GM18951 (cell line): ENCODE measurements at regions not wholly inside any gene's neighbourhood (a gene's known extent, or its start where the extent isn't known, plus 50 kb on each side); places are given as distances from the start of the nearest gene placed in this dataset.

Experiments used
- POLR2A ChIP-seq: IDR thresholded peaks from 4 replicates; pipeline ENCODE4 v1.6.1; 2011; ENCODE audit warnings: mild to moderate bottlenecking; ENCODE audit not compliant: insufficient read length, insufficient read depth; ENCODE audit errors: extremely low read depth
- in situ Hi-C: fragments of 300-500 bp; cut with MboI; formaldehyde crosslinking; loops from one replicate; pipeline ENCODE4 v1.12.0; 2022; ENCODE audit warnings: low sequenced_read_pairs, mixed read lengths, inconsistent platforms; ENCODE audit not compliant: unreplicated experiment

DNA sequence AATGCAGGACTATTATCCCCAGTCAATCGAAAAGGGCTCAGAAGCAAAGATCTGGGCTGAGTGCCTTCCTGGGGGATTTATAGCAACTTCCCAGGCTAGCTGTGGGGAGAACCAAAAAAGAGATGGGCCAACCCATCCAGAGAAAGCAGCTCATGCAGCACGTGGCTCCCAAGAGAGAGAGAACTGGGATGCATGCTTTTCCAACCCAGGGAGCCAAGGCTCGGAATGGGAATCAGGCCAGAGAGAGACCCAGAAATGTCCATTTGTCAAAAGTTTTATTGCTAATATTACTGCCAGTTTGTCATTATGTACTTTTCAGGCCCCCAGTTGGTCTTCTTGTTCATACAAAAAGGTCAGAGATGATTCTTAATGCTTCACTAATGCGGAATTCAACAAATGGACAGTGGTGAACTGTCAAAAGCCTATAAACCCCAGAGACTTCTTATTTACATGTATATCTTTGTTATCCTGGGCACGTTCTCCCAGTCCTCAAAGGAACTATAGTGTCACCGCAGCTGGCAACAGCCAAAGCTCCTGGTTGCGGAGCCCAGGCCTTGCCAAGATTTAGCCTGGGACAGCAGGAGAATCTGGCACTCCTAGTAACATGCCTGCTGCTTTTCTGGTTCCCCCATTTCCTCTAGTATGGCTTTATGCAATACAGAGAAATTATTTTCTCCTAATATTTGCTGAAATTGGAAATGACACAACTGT is 139.1 kb upstream of the POU3F2 start:
- in situ Hi-C loops: no loop called here
- TF ChIP-seq POLR2A: no peak

DNA sequence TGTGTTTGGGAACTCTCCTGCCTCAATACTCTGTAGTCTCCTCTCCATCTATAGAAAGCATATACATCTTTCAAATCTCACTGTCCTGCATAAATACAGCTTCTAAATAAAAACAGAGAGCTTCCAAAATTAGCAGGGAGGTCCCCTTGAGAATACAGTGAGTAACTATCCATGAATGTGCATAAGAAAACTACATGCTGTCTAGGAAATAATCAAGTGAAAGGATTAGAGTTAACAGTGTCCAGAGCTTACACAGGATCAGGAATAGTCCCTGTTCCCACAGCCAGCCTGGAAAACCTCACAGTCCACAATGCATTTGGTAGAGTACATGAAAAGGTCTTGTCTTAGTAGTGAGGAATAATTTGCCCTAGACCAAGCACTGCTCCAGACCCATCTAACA is 123.0 kb upstream of the POU3F2 start:
- in situ Hi-C loops: no loop called here
- TF ChIP-seq POLR2A: no peak

DNA sequence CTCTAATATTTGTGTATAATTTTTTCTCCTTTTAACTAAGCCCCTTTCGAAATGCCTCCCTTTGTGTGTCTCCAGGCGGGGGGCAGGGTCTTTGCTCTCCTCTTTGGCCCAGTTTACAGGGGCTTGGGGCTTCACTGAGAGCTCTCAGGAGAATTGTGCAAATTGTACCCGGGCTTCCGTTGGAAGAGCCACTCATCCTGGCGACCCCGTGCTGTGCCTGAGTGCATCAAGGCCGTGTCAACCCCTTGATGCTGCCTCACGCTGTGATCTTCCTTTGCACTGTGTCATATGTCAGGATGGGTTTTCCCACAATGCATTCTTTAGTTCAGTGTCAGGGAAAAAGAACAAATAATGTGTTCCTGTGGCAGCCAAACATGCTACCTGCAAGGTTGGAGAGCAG is 118.0 kb upstream of the POU3F2 start:
- in situ Hi-C loops: no loop called here

DNA sequence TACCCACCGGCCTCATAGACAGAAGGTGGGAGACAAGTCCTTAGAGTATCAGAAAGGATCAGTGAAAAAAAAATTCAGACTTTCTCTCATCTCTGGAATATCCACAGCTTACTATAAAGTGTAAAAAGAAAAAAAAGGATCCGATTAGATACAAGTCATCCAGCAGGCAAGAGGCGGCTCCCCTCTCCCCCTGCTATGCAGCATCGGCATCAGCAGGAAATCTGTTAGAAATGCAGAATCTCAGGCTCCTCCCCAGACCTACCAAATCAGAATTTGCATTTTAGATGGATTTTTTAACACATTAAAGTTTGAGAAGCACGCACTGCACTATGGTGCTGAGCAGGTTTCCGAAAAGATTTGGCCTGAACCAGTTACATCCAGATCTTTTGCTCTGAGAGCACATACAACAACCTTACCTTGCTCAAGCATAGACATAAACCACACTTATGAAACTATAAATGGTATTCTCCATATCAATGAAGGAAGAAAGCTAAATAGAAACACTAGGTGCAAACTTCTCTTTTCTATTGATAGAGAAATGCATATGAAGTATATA is 117.0 kb upstream of the POU3F2 start:
- in situ Hi-C loops: no loop called here
- TF ChIP-seq POLR2A: no peak

More for the DNA sequence above, 118.0 kb upstream of the POU3F2 start:
- TF ChIP-seq POLR2A: no peak

DNA sequence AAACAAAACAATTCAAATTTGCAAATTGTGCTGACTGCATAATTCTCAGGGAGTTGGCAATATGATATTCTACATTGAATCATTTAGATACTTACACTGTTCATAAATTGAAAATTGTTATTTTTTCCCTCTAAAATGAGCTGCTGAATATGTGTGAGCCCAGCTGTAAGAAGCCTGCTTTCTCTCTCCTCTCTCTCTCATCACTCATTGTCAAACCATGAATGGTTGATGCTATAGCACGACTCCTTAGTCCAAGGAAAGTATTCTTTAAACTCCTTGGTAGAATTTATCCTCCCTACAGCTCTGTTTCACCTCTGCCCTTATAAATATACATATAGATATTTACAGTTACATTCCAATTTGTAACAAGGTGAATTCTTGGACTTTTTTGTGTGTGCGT is 116.4 kb upstream of the POU3F2 start:
- no peak for TF ChIP-seq POLR2A
- in situ Hi-C loops: no loop called here

DNA sequence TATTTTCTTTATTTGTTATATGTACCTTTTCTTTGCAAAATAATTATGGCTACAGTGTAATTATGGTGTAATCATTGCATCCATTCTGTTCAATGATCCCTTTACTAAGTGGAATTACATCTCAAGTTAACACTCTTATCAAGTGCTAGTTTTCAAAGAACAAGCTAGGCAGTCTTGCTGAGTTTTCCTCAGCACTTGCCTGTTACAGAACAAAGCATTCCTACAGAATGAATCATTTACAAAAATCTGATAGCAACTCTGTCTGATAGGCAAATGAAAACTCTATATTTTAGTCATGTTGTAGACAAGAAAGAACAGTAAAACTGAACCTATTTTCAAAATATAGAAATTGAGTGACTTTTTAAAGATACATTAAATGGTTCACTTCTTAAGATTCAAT is 109.8 kb upstream of the POU3F2 start:
- TF ChIP-seq POLR2A: no peak

DNA sequence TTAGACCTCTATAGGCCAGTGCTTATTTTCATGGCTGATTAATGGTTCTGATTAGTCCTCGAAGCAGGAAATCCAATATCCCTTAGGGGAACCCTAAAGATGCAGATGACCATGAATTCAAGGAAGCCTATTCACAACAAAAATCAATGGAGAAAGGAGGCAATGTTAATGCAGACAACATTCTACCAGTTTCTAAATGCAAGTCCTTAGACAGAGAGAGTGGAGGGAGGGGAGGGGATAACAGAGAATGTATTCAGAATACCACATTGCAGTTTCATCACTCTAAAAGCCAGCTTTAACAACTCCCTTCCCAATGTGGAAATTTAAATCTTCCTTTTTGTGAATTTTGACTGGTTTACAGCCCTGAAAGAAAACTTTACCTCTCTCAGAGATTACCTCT is 87.1 kb upstream of the POU3F2 start:
- TF ChIP-seq POLR2A: no peak
- in situ Hi-C loops: no loop called here

More for the DNA sequence above, 109.8 kb upstream of the POU3F2 start:
- in situ Hi-C loops: no loop called here

DNA sequence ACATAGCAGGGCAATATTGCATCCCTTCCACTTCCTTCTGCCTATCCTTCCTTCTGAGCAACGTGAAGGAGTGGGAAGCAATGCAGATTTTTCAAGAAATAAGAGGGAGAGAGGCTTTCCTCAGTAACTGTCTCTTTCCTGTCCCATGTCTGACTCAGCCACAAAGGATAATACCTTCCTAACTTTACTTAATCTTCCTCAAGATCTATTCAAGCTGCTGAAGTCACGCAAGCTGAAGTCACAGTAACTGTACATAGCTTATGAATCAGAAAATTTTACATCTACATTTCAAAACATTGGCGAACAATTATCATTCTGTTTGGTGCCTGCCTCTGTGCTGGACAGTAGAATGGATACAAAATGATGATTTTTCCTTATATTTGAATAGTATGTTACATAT is 86.4 kb upstream of the POU3F2 start:
- in situ Hi-C loops: no loop called here
- no peak for TF ChIP-seq POLR2A

DNA sequence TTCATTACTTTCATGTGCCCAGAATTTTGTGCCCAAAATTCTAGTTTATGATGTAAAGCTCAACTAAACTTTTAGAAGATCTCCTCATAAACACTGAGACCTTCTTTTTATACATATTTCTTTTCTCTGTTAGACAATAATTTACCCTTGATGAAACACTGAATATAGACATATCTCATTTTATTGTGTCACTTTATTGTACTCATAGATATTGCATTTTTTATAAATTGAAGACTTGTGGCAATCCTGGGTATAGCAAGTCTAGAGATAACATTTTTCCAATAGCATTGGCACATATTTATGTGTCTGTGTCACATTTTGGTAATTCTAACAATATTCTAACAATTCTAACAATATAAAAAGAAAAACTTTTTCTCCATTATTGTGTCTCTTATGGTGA is 74.9 kb upstream of the POU3F2 start:
- in situ Hi-C loops: no loop called here
- TF ChIP-seq POLR2A: no peak

DNA sequence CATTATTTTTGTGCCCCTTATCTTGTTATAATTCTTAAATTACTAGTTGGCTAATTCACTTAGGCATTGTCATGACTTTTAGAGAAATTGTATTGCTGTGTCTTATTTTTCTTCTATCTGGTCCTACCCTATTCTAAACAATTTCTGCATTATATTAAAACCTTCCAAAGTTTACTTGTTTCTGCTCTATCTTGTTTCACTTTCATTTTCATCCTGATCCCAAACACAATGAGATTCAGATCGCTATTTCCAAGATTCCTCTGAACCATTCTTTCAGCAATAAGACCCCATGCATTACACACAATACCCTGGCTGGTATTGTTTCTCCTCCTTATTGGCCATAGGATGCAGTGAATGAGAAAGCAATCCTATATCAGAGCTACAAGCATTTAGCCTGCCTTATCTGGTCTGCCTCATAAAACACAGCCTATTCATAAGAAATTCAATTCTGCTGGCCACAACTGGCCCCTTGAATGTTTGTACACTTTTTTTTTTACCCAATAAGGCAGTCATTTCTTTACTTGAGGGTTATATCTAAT is 69.9 kb upstream of the POU3F2 start:
- TF ChIP-seq POLR2A: no peak
- in situ Hi-C loops: no loop called here

DNA sequence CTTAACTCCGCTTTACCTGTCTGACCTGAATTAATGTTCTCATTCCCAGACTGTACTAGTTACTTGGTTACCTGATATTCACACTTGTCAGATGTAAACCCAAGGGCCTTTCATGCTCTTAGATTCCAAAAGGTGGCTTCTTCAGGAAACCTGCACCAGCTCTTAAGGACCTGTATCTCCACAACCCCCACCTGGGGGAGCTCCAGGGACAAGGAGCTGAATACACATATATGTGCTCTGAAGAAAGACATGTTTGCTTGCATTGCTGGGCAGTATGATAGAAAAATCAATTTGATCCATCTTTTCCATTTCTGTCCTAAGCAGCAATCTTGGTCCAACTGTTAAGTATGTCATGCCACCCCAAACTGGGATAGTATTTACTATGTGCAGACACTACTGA is 64.8 kb upstream of the POU3F2 start:
- no peak for TF ChIP-seq POLR2A
- in situ Hi-C loops: no loop called here

DNA sequence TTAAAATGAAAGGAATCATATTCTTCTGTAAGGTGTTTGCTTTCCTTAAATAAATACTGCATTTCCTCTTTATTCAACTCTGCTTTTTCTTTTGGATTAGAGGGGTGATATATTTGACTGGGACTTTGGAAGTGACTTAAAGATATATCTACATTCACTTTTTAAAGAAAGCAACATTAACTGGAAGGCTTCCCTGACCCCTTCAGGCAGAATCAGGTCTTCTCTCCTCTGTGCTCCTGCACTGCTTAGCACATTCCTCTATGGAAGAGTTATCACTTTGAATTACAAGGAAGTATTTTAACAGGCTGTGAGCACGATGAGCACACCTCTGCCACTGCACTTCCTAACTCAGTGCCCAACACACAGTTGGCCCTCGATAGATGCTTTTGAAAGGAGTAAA is 59.2 kb upstream of the POU3F2 start:
- no peak for TF ChIP-seq POLR2A
- in situ Hi-C loops: no loop called here

DNA sequence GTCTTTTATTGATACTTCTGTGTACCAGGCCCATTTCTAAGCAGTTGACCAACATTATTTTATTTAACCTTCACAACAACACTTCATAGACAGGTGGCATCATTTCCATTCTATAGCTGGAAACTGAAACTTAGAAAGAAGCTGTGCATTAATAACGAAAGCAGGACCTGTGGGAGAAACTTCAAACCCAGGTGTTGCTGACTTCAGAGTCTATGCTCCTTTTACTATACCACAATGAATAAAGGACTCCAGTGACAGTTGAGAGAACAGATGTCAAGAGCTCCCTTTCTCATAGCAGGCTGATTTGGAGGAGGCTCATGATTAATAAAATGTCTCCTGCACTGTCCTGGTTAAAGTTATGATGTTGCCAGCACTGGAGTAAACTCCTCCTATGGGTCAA is 56.6 kb upstream of the POU3F2 start:
- no peak for TF ChIP-seq POLR2A
- in situ Hi-C loops: no loop called here

DNA sequence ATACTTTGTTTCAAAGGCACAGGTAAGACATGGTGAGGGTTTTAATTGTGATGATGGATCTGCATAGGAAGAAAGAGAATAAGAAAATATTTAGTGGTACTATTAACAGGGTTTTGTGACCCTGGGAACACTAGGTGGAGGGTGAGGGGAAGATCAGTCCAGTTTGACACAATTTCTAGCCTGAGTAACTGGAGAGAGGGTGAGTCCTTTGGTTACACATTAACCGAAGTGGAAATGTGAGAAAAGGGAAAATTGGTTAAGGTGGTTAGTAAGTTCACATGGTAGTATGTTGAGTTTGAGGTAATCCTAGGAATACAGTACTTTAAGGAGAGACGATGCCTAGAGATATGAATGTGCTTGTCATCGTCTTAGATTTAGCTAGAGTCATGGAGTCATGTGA is 54.8 kb upstream of the POU3F2 start:
- in situ Hi-C loops: no loop called here
- no peak for TF ChIP-seq POLR2A
